Gastroesophageal sphincter (tissue), 4 donors: ENCODE measurements at regions not wholly inside any gene's neighbourhood (a gene's known extent, or its start where the extent isn't known, plus 50 kb on each side); places are given as distances from the start of the nearest gene placed in this dataset.

Source experiments
- ATAC-seq: fragments of 150-250 bp; one replicate; pipeline ENCODE4 v1.9.1; 2016; ENCODE audit warnings: mild to moderate bottlenecking, moderate library complexity
- H3K27ac ChIP-seq, 4 donors: fragments of 200-600 bp; sonication (generic) in 3 of 4; 1 replicate in 3 of 4; 2 replicates in 1 of 4; pipeline ENCODE4 v1.5.1; 2016 to 2019
- H3K27me3 ChIP-seq: fragments of 200-600 bp; sonication (generic); one replicate; pipeline ENCODE4 v1.5.1; 2019
- H3K36me3 ChIP-seq, 2 donors: fragments of 200-600 bp; sonication (generic); one replicate each; pipeline ENCODE4 v1.5.1; 2019; ENCODE audit warnings: control low read depth in 1 of 2
- H3K4me1 ChIP-seq, 3 donors: fragments of 200-600 bp; sonication (generic); 1 replicate in 2 of 3; 2 replicates in 1 of 3; pipeline ENCODE4 v1.5.1; 2016 to 2019; ENCODE audit warnings: control low read depth in 2 of 3
- H3K4me3 ChIP-seq, 2 donors: fragments of 200-600 bp; sonication (generic); one replicate each; pipeline ENCODE4 v1.5.1; 2019; ENCODE audit warnings: mild to moderate bottlenecking in 1 of 2, moderate library complexity in 1 of 2
- H3K9me3 ChIP-seq, 3 donors: fragments of 200-600 bp; sonication (generic); one replicate each; pipeline ENCODE4 v1.5.1; 2017 to 2019; ENCODE audit warnings: control low read depth in 2 of 3
- EP300 ChIP-seq: sonication (generic); formaldehyde crosslinking; IDR thresholded peaks from one replicate; pipeline ENCODE4 v1.6.1; 2017; ENCODE audit warnings: antibody characterized with exemption, mild to moderate bottlenecking
- POLR2A ChIP-seq, 2 donors: fragments of 450-650 bp; IDR thresholded peaks; one replicate each; pipeline ENCODE4 v1.6.1; 2017; ENCODE audit warnings: antibody characterized with exemption in 2 of 2, mild to moderate bottlenecking in 2 of 2, moderate library complexity in 1 of 2
- POLR2AphosphoS5 ChIP-seq: sonication (generic); formaldehyde crosslinking; IDR thresholded peaks from one replicate; pipeline ENCODE4 v1.6.1; 2017; ENCODE audit warnings: antibody characterized with exemption
- WGBS, 2 donors: methylation state at CpG; one replicate each; pipeline ENCODE4 v1.1.5; 2018; ENCODE audit warnings: low coverage in 1 of 2; 5-methylcytosine and 5-hydroxymethylcytosine counted together
- TF ChIP-seq, protein P1 (sequence below), 4 experiments: fragments of 200-600 bp in 2 of 4; fragments of 450-650 bp in 2 of 4; sonication (generic) in 1 of 4; IDR thresholded peaks; one replicate each; pipeline ENCODE4 v1.5.1; 2017 to 2019; ENCODE audit warnings: antibody characterized with exemption in 4 of 4, mild to moderate bottlenecking in 2 of 4, moderate library complexity in 2 of 4

DNA sequence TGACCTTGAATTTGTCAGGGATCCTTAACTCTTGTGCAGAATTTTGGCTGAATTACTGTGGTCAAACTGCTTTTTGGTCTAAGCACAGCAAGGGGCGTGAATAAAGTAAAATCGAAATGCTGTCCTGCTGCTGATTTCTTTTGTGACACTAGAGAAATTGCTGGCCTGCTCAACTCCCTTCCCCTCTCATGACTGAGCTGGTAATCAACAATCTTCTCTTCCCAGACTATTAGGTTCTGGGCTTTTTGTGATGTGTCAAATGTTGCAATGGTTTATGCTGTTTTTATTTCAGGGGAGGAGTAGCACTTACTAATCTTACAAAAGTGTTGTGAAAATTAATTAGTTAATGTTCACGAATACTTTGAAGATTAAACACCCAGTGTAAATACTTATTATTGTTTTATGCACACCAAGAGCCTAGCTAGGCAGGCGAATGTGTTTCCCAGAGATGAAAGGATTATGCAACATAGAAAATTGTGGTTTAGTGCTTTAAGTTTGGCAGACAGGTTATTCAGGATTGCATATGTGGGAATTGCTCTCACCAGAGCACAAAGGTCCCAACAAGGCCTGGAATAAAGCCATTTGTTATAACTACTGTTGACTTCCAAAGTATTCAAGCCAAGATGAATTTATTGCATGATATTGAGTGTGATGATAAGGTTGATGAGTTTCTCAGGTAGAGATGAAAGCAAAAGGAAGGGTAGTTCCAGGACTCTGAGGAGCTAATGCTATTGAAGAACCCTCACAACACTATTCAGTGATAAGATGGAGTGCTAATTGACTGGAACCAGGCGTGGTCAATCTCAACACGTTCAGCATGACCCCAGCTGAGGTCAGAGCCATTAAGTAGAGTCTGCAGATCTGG, 280.7 kb upstream of the ZNF608 start:
- no peak overlapping the region for H3K27ac ChIP-seq
- H3K4me3 ChIP-seq = no peak overlapping the region
- TF ChIP-seq EP300 (no peak), POLR2AphosphoS5 (no peak), POLR2A (IDR thresholded peaks at IDR 0.05) (no peak)
- TF ChIP-seq, protein P1, sequence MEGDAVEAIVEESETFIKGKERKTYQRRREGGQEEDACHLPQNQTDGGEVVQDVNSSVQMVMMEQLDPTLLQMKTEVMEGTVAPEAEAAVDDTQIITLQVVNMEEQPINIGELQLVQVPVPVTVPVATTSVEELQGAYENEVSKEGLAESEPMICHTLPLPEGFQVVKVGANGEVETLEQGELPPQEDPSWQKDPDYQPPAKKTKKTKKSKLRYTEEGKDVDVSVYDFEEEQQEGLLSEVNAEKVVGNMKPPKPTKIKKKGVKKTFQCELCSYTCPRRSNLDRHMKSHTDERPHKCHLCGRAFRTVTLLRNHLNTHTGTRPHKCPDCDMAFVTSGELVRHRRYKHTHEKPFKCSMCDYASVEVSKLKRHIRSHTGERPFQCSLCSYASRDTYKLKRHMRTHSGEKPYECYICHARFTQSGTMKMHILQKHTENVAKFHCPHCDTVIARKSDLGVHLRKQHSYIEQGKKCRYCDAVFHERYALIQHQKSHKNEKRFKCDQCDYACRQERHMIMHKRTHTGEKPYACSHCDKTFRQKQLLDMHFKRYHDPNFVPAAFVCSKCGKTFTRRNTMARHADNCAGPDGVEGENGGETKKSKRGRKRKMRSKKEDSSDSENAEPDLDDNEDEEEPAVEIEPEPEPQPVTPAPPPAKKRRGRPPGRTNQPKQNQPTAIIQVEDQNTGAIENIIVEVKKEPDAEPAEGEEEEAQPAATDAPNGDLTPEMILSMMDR (IDR thresholded peaks at IDR 0.05) = no peak
- H3K9me3 ChIP-seq = no peaks in the 10 kb centered on the region
- H3K4me1 ChIP-seq = no peaks in the 10 kb centered on the region
- no peaks in the 10 kb centered on the region for H3K36me3 ChIP-seq
- no peaks in the 10 kb centered on the region for H3K27me3 ChIP-seq
- no peak for ATAC-seq
- WGBS, 2 donors = 79 to 83% methylated on average over 3 to 6 of the region's 6 CpGs

- no peaks in the 10 kb centered on the region for H3K9me3 ChIP-seq
- no peak for TF ChIP-seq POLR2A (IDR thresholded peaks at IDR 0.05)
- no peak for TF ChIP-seq EP300
- H3K4me1 ChIP-seq = no peaks in the 10 kb centered on the region
- no peak overlapping the region for H3K4me3 ChIP-seq
- no peaks in the 10 kb centered on the region for H3K36me3 ChIP-seq
- no peaks in the 10 kb centered on the region for H3K27me3 ChIP-seq
- 69 to 80% methylated on average over 1 to 3 of the region's 3 CpGs for WGBS, 2 donors
- ATAC-seq = no peak
- no peak overlapping the region for H3K27ac ChIP-seq
Measured at GRCh38 chr5:125032286-125032685, 285.8 kb upstream of the ZNF608 start.

GRCh38 chr5:125033602-125034001, 287.2 kb upstream of the ZNF608 start:
- Histone ChIP-seq H3K27me3 (no peaks in the 10 kb centered on the region), H3K9me3 (no peaks in the 10 kb centered on the region), H3K36me3 (no peaks in the 10 kb centered on the region), H3K27ac (no peak overlapping the region), H3K4me3 (no peak overlapping the region), H3K4me1 (no peaks in the 10 kb centered on the region)
- ATAC-seq = no peak
- TF ChIP-seq EP300 (no peak), POLR2A (IDR thresholded peaks at IDR 0.05) (no peak), POLR2AphosphoS5 (no peak)
- TF ChIP-seq, protein P1 (IDR thresholded peaks at IDR 0.05) = no peak
- 92 to 100% methylated on average over 2 of the region's 2 CpGs for WGBS, 2 donors

DNA sequence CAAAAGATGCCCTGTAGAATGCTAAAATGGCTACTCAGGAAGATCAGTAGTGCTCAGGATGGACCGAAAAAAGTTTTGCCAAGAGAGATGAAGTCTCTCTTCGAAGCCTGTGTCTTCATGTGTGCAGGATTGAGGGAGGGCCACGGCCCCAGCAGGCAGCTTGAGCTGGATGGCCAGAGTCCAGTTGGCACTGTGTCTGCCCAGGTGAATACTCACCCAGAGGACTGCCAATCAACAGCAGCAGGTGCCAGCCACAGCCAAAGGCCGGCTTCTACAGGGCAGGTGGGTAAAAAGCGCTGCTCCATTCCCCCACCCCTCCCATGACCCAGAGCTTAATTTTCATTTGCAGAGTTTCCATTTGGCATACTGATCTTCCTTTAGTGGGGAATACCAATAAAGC, 287.9 kb upstream of the ZNF608 start:
- no peaks in the 10 kb centered on the region for H3K4me1 ChIP-seq
- H3K9me3 ChIP-seq = no peaks in the 10 kb centered on the region
- H3K4me3 ChIP-seq = no peak overlapping the region
- no peaks in the 10 kb centered on the region for H3K27me3 ChIP-seq
- no peaks in the 10 kb centered on the region for H3K36me3 ChIP-seq
- H3K27ac ChIP-seq = no peak overlapping the region
- ATAC-seq = no peak
- TF ChIP-seq, protein P1 (IDR thresholded peaks at IDR 0.05) = no peak
- TF ChIP-seq POLR2A (IDR thresholded peaks at IDR 0.05) (no peak), EP300 (no peak), POLR2AphosphoS5 (no peak)
- whole genome bisulfite sequencing, 2 donors = 85 to 100% methylated on average over 1 to 4 of the region's 5 CpGs

GRCh38 chr5:125036494-125036893, 290.1 kb upstream of the ZNF608 start:
- Histone ChIP-seq H3K36me3 (no peaks in the 10 kb centered on the region), H3K27me3 (no peaks in the 10 kb centered on the region), H3K4me1 (no peaks in the 10 kb centered on the region), H3K27ac (no peak overlapping the region), H3K4me3 (no peak overlapping the region), H3K9me3 (no peaks in the 10 kb centered on the region)
- TF ChIP-seq, protein P1 (IDR thresholded peaks at IDR 0.05) = no peak
- TF ChIP-seq POLR2AphosphoS5 (no peak), POLR2A (IDR thresholded peaks at IDR 0.05) (no peak), EP300 (no peak)
- no peak for ATAC-seq
- WGBS, 2 donors = 97 to 100% methylated on average over 6 to 8 of the region's 8 CpGs
